Coronary artery (tissue), 2 donors: ENCODE measurements at regions not wholly inside any gene's neighbourhood (a gene's known extent, or its start where the extent isn't known, plus 50 kb on each side); places are given as distances from the start of the nearest gene placed in this dataset.

Source experiments
- DNase-seq: peaks from one replicate; pipeline ENCODE4 v3.0.0-alpha.2; 2017; ENCODE audit warnings: low spot score
- H3K27ac ChIP-seq, 2 donors: fragments of 200-600 bp; sonication (generic); one replicate each; pipeline ENCODE4 v1.5.1; 2016 to 2019
- H3K4me3 ChIP-seq: fragments of 200-600 bp; sonication (generic); 2 replicates; pipeline ENCODE4 v1.5.1; 2016; ENCODE audit warnings: mild to moderate bottlenecking, moderate library complexity
- TF ChIP-seq, protein P1 (sequence below): fragments of 200-600 bp; sonication (generic); IDR thresholded peaks from one replicate; pipeline ENCODE4 v1.5.1; 2019; ENCODE audit warnings: antibody characterized with exemption

DNA sequence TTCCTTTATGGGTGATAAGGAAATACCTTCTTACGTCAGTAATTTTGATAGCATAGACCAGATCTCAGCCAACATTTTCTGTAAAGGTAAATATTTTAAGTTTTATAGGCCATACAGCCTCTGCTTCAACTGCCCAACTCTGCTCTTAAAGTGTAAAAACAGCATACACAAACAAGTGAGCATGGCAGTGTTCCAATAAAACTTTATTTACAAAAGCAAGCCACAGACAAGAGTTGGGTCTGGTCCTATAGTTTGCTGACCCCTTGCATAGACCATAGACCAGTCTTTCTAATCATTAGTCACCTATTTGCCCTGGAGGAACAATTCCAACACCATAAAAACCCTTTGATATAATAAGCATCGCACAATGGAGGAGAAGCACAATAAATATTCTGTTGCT, 398.8 kb downstream of the SFMBT2 start:
- H3K27ac ChIP-seq: no peak overlapping the region
- no peak for DNase-seq
- TF ChIP-seq, protein P1, sequence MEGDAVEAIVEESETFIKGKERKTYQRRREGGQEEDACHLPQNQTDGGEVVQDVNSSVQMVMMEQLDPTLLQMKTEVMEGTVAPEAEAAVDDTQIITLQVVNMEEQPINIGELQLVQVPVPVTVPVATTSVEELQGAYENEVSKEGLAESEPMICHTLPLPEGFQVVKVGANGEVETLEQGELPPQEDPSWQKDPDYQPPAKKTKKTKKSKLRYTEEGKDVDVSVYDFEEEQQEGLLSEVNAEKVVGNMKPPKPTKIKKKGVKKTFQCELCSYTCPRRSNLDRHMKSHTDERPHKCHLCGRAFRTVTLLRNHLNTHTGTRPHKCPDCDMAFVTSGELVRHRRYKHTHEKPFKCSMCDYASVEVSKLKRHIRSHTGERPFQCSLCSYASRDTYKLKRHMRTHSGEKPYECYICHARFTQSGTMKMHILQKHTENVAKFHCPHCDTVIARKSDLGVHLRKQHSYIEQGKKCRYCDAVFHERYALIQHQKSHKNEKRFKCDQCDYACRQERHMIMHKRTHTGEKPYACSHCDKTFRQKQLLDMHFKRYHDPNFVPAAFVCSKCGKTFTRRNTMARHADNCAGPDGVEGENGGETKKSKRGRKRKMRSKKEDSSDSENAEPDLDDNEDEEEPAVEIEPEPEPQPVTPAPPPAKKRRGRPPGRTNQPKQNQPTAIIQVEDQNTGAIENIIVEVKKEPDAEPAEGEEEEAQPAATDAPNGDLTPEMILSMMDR: no peak
- H3K4me3 ChIP-seq: no peak overlapping the region

DNA sequence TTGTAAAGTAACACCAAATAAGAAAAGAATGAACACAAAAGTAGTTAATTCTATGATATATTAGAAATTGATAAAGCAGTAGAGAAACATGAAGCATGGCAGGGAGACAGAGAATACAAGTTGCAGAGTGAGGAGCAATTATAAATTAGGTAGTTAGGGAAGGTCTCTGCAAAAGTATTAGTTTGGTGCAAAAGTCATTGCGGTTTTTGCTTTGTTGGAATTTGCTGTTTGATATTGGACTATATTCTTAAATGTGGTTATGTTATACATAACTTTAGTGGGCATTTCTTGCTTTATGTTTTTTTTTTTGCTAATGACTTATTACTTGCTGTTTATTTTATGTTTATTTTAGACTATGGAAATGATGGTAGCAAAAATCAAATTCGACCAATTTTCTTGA, 402.2 kb downstream of the SFMBT2 start:
- DNase-seq: no peak
- TF ChIP-seq, protein P1: no peak
- H3K4me3 ChIP-seq: no peak overlapping the region
- no peak overlapping the region for H3K27ac ChIP-seq

DNA sequence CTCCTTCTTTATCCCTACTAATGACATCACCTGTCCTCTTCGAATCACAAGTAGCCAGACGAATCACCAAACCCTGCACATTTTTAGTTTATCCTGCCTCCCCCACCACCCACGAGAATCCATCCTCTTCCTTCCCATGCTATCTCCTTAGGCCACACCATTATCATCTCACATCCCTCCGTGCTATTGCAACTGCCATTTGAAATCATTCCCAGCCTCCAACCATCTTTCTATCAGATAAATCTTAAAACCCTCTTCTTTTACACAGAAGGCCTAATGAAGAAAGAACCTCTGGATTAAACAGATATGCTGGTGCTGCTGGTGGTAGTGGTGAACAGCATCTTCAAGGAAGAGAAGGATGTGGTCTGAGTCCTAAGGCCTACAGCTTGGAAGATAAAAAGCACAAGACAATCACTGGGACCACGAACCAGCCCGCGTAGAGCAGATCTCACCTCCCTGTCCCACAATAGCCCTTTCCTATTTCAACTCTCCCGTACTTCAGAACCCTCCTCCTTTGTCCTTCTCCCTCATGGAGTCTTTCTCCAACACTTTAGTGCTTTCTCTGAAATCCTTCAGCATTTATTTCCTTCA, 403.1 kb downstream of the SFMBT2 start:
- TF ChIP-seq, protein P1: no peak
- no peak overlapping the region for H3K27ac ChIP-seq
- DNase-seq: no peak
- H3K4me3 ChIP-seq: no peak overlapping the region

DNA sequence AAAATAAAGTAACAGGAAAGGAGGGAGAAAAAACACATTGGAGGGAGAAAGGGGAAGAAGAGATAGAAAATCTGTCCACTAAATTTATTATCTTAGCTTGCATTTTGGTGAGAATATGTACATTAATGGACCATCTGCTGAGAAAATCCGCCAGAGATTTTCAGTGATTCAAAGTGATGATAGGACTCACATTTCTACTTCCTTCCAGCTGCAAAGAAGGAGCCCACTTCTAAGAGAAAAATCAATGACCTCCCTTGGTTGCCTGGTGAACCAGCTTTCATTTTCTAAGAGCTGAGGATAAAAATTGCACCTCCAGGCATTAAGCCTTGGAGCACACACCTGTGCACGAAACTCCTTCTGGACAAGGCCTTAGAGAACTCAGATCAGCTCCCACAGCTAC, 404.3 kb downstream of the SFMBT2 start:
- DNase-seq: no peak
- H3K4me3 ChIP-seq: no peak overlapping the region
- TF ChIP-seq, protein P1: no peak
- H3K27ac ChIP-seq: no peak overlapping the region

DNA sequence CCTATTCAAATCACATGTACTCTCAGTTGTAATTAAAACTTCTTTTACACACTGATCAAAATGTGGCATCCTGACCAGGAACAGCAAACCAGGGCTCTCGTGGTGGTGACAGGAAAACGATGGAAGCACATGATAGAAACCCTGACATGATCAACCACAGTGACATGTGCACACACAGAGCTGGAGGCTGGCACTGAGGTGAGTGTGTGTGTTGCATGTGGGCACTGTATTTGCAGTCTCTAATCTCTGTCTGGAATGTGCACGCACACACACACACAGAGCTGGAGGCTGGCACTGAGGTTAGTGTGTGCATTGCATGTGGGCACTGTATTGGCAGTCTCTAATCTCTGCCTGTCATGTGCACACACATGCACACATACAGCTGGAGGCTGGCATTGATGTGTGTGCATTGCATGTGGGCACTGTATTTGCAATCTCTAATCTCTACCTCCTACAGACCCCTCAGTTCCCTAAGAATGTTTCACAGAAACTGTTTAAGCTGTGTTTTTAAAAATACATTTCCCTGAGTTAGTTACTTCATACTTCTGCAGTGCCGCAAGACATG, 406.9 kb downstream of the SFMBT2 start:
- no peak for DNase-seq
- H3K27ac ChIP-seq: no peak overlapping the region
- TF ChIP-seq, protein P1: no peak

DNA sequence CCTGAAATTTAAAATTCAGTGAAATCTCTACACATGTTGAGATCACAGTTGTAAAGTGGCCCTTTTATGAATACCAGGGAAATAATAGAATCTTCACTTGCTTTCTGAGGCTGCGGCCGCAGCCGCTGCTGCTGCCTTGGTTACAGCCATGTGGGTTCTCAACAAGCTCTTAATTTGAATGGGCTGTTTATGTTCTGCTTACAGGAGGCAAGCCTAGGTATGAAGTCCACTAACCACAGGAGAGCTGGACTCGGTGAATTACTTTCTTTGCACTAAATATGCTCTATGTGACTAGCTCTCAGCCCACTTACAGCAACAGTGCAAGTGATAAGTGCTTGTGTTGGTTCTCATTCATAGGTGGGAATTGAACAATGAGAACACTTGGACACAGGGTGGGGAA, 410.8 kb downstream of the SFMBT2 start:
- TF ChIP-seq, protein P1: no peak
- DNase-seq: no peak
- no peak overlapping the region for H3K4me3 ChIP-seq
- no peak overlapping the region for H3K27ac ChIP-seq

More for the DNA sequence above, 406.9 kb downstream of the SFMBT2 start:
- H3K4me3 ChIP-seq: no peak overlapping the region

DNA sequence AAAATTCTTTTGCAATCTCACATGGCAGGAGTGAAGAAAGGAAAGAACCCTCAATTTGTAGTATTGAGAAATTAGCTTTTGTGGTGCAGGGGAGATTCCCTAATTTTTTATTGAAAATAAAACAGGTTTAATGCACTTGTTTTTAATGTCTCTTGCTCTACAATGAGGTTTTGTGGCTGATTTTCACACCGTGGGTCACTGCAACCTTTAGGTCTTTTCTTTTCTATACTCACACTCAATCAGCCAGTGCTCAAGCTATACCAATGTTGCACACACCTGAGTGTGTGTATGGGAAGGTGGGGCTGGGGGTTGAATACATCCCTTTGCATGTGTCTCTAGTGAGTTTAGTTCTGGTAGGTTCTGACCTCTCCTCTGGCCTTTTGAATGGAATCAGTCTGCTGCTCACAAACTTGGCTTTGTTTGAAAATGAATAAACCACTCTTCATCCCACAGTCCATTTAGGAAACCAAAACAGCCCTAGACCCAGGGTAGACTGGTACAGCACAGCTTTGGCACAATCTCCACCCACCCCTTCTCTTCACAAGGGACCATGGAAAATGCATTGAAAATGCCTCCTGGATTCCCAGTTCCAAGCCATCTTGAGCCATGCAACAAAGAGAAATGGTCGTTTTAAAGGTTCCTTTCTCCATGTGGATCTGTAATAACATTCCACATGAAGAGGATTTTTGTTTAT, 411.5 kb downstream of the SFMBT2 start:
- no peak overlapping the region for H3K4me3 ChIP-seq
- no peak for DNase-seq
- TF ChIP-seq, protein P1: no peak
- no peak overlapping the region for H3K27ac ChIP-seq
